A673 (cell line): ENCODE measurements at regions not wholly inside any gene's neighbourhood (a gene's known extent, or its start where the extent isn't known, plus 50 kb on each side); places are given as distances from the start of the nearest gene placed in this dataset.

Experiments used
- BruUV-seq: library from RNA; stranded (reverse); fragments of 400-500 nt; replicated peaks from 2 replicates; lab custom pipeline; 2021; lab: Mats Ljungman, UMichigan
- CTCF ChIA-PET: fragments of 300-600 bp; sonication (Branson Sonifier 250); formaldehyde crosslinking; loops from one replicate; lab custom pipeline; 2022; ENCODE audit warnings: antibody characterized with exemption; lab: Charles Lee
- POLR2A ChIA-PET: fragments of 300-600 bp; sonication (Branson Sonifier 250); formaldehyde crosslinking; loops from one replicate; lab custom pipeline; 2022; ENCODE audit warnings: antibody characterized with exemption; ENCODE audit not compliant: low non-redundant PET; lab: Charles Lee
- DNase-seq: peaks from one replicate; pipeline ENCODE4 v3.0.0-alpha.2; 2015; ENCODE audit warnings: low spot score
- H3K27ac ChIP-seq: fragments of 200-600 bp; sonication (generic); 2 replicates; pipeline ENCODE4 v1.5.1; 2016; ENCODE audit warnings: mixed run types, low read depth, mild to moderate bottlenecking, mixed read lengths, antibody characterized with exemption, low read length; ENCODE audit not compliant: poor library complexity, severe bottlenecking
- H3K27me3 ChIP-seq: fragments of 200-600 bp; sonication (generic); replicated peaks from 2 replicates; pipeline ENCODE4 v1.6.1; 2017; ENCODE audit warnings: mixed run types, low read depth, mild to moderate bottlenecking, mixed read lengths, antibody characterized with exemption, low read length; ENCODE audit not compliant: insufficient read depth, poor library complexity
- H3K36me3 ChIP-seq: fragments of 200-600 bp; sonication (generic); 2 replicates; pipeline ENCODE4 v1.6.1; 2016; ENCODE audit warnings: mixed run types, mild to moderate bottlenecking, mixed read lengths, antibody characterized with exemption, low read length; ENCODE audit not compliant: insufficient read depth, poor library complexity, severe bottlenecking
- H3K4me1 ChIP-seq: fragments of 200-600 bp; sonication (generic); 2 replicates; pipeline ENCODE4 v1.6.1; 2017; ENCODE audit warnings: mixed run types, mild to moderate bottlenecking, mixed read lengths, antibody characterized with exemption, low read length; ENCODE audit not compliant: insufficient read depth, poor library complexity, severe bottlenecking
- H3K4me3 ChIP-seq: fragments of 200-600 bp; sonication (generic); 2 replicates; pipeline ENCODE4 v1.5.1; 2016; ENCODE audit warnings: low read depth, mixed run types, mild to moderate bottlenecking, mixed read lengths, low read length; ENCODE audit not compliant: poor library complexity, severe bottlenecking
- H3K9me3 ChIP-seq: fragments of 200-600 bp; sonication (generic); 2 replicates; pipeline ENCODE4 v1.6.1; 2016; ENCODE audit warnings: mixed run types, low read depth, mild to moderate bottlenecking, mixed read lengths, antibody characterized with exemption, low read length; ENCODE audit not compliant: poor library complexity, severe bottlenecking
- EZH2 ChIP-seq: fragments of 200-600 bp; sonication (generic); IDR thresholded peaks from 2 replicates; pipeline ENCODE4 v1.6.1; 2017; ENCODE audit warnings: borderline replicate concordance, low read depth, mild to moderate bottlenecking, mixed read lengths, antibody characterized with exemption, low read length; ENCODE audit not compliant: poor library complexity, severe bottlenecking
- intact Hi-C: fragments of 100-400 bp; cut with micrococcal nuclease; formaldehyde crosslinking; loops from one replicate; pipeline ENCODE4 v1.10.0; 2022; ENCODE audit not compliant: unreplicated experiment
- TF ChIP-seq, protein P1 (sequence below): fragments of 300-800, 200-600 bp; sonication (generic); conservative IDR thresholded peaks from 2 replicates; pipeline ENCODE4 v1.5.1; 2017; ENCODE audit warnings: low read depth, mild to moderate bottlenecking, antibody characterized with exemption, low read length, moderate library complexity, mixed read lengths

DNA sequence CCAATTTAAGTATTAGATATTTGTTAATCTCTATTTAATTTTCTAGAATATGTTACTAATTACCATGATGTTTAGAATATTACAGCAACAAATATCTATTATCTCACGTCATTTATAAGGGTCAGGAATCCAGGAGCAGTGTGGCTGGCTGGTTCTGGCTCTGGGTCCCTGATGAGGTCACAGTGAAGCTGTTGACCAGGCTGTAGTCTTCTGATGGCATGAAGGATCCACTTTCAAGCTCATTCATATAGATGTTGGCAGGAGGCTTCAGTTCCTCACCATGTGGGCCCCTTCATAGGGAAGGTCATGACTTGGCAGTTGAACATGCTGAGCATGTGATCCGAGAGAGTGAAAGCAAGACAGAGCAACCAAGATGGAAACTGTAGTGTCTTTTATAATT, 375.6 kb downstream of the ATP23 start:
- H3K27ac ChIP-seq, result no peak overlapping the region
- intact Hi-C loops, result no loop called here
- no TSS peak for BruUV-seq
- no peaks in the 10 kb centered on the region for H3K9me3 ChIP-seq
- no peaks in the 10 kb centered on the region for H3K4me1 ChIP-seq
- DNase-seq, result no peak
- CTCF ChIA-PET, result no interaction called here
- H3K36me3 ChIP-seq, result no peaks in the 10 kb centered on the region
- no peaks in the 10 kb centered on the region for H3K27me3 ChIP-seq
- no peak overlapping the region for H3K4me3 ChIP-seq
- TF ChIP-seq EZH2, result no peak
- TF ChIP-seq, protein P1, sequence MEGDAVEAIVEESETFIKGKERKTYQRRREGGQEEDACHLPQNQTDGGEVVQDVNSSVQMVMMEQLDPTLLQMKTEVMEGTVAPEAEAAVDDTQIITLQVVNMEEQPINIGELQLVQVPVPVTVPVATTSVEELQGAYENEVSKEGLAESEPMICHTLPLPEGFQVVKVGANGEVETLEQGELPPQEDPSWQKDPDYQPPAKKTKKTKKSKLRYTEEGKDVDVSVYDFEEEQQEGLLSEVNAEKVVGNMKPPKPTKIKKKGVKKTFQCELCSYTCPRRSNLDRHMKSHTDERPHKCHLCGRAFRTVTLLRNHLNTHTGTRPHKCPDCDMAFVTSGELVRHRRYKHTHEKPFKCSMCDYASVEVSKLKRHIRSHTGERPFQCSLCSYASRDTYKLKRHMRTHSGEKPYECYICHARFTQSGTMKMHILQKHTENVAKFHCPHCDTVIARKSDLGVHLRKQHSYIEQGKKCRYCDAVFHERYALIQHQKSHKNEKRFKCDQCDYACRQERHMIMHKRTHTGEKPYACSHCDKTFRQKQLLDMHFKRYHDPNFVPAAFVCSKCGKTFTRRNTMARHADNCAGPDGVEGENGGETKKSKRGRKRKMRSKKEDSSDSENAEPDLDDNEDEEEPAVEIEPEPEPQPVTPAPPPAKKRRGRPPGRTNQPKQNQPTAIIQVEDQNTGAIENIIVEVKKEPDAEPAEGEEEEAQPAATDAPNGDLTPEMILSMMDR, result no peak
- POLR2A ChIA-PET, result no interaction called here

GRCh38 chr12:58321414-58321813, 380.0 kb downstream of the ATP23 start:
- intact Hi-C loops, result no loop called here
- ChIA-PET POLR2A (no interaction called here), CTCF (no interaction called here)
- H3K36me3 ChIP-seq, result no peaks in the 10 kb centered on the region
- no peak overlapping the region for H3K4me3 ChIP-seq
- no peaks in the 10 kb centered on the region for H3K4me1 ChIP-seq
- H3K9me3 ChIP-seq, result no peaks in the 10 kb centered on the region
- DNase-seq, result no peak
- no TSS peak for BruUV-seq
- TF ChIP-seq EZH2, result no peak
- TF ChIP-seq, protein P1, result no peak
- H3K27me3 ChIP-seq, result no peaks in the 10 kb centered on the region
- H3K27ac ChIP-seq, result no peak overlapping the region

DNA sequence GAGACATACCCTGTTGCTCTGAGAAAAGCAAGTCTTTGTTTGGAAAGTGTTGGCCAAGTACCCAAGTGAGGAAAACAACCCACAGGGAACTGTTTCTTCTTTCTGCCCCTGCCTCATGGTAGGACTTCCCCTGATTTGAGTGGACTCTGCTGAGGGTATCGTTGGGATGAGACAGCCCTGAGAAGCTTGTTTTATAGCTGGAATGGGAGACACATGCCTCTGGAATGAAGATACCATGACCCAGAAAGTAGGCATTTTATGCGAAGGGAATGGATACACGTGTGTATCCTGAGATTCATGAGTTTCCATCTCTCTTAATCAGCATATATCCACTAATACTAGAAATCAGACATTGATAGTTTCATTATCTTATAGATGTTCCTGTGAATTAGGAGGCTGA, 382.3 kb downstream of the ATP23 start:
- Histone ChIP-seq H3K27ac (no peak overlapping the region), H3K4me1 (no peaks in the 10 kb centered on the region), H3K4me3 (no peak overlapping the region), H3K27me3 (no peaks in the 10 kb centered on the region), H3K9me3 (no peaks in the 10 kb centered on the region), H3K36me3 (no peaks in the 10 kb centered on the region)
- CTCF ChIA-PET, result no interaction called here
- no peak for DNase-seq
- intact Hi-C loops, result no loop called here
- TF ChIP-seq, protein P1, result no peak
- no peak for TF ChIP-seq EZH2
- POLR2A ChIA-PET, result no interaction called here
- no TSS peak for BruUV-seq
